RWPE2 (cell line): ENCODE measurements at regions not wholly inside any gene's neighbourhood (a gene's known extent, or its start where the extent isn't known, plus 50 kb on each side); places are given as distances from the start of the nearest gene placed in this dataset.

ENCODE experiments used
- ATAC-seq: fragments of 200-7000 bp; cut with Tn5 transposase; 3 replicates; pipeline ENCODE4 v1.9.1; 2021; ENCODE audit warnings: low read depth
- DNase-seq: peaks from one replicate; pipeline ENCODE4 v3.0.0-alpha.2; 2020; ENCODE audit warnings: low spot score
- H3K27ac ChIP-seq: fragments of 450-650 bp; 2 replicates; pipeline ENCODE4 v1.5.1; 2017; ENCODE audit warnings: mild to moderate bottlenecking; ENCODE audit not compliant: poor library complexity, severe bottlenecking
- H3K27me3 ChIP-seq: fragments of 250-450 bp; sonication (Bioruptor Pico); 2 replicates; pipeline ENCODE4 v1.5.1; 2021; ENCODE audit warnings: mild to moderate bottlenecking, moderate library complexity; ENCODE audit not compliant: insufficient read depth, poor library complexity, severe bottlenecking
- H3K36me3 ChIP-seq: fragments of 250-450 bp; sonication (Bioruptor Pico); 2 replicates; pipeline ENCODE4 v1.5.1; 2020; ENCODE audit warnings: low read depth, mild to moderate bottlenecking, moderate library complexity
- H3K4me1 ChIP-seq: fragments of 250-450 bp; sonication (Bioruptor Pico); 2 replicates; pipeline ENCODE4 v1.5.1; 2021; ENCODE audit warnings: mild to moderate bottlenecking, moderate library complexity; ENCODE audit not compliant: insufficient read depth, poor library complexity, severe bottlenecking
- H3K4me3 ChIP-seq: fragments of 250-450 bp; sonication (Bioruptor Pico); 2 replicates; pipeline ENCODE4 v1.5.1; 2021; ENCODE audit warnings: mild to moderate bottlenecking, moderate library complexity; ENCODE audit not compliant: severe bottlenecking
- H3K9me3 ChIP-seq: fragments of 250-450 bp; sonication (Bioruptor Pico); 2 replicates; pipeline ENCODE4 v1.5.1; 2021; ENCODE audit warnings: mild to moderate bottlenecking, moderate library complexity; ENCODE audit not compliant: severe bottlenecking
- CTCF ChIP-seq: fragments of 450-650 bp; IDR thresholded peaks from one replicate; pipeline ENCODE4 v1.5.1; 2017; ENCODE audit warnings: mild to moderate bottlenecking, moderate library complexity; ENCODE audit not compliant: poor library complexity, severe bottlenecking

DNA sequence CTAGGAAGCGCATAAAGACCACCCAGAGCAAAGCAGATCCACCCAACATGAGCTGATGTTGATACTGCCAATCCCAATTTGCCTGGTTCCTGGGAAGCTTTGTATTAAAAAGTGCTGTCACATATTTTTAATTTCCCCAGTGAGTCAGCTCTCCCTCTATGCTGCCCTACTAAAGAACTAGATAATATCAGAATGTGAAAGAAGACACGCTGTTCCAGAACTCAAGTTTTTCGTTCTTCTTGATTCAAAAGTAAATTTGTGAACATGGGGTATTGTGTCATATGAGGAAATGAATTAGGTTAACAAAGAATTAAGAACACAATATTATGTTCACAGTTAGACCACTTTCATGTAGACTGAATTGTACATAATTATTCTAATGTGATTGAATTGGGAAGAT, 734.2 kb upstream of the ALCAM start:
- Histone ChIP-seq H3K9me3 (no peaks in the 10 kb centered on the region), H3K4me1 (peaks cover 16% of the 10 kb centered on the region), H3K27me3 (no peaks in the 10 kb centered on the region), H3K36me3 (no peaks in the 10 kb centered on the region), H3K27ac (no peak overlapping the region), H3K4me3 (no peak overlapping the region)
- TF ChIP-seq CTCF: no peak
- DNase-seq (no peak), ATAC-seq (no peak)

GRCh38 chr3:104632947-104633346, 733.8 kb upstream of the ALCAM start:
- Histone ChIP-seq H3K9me3 (no peaks in the 10 kb centered on the region), H3K27ac (no peak overlapping the region), H3K4me1 (peaks cover 16% of the 10 kb centered on the region), H3K4me3 (no peak overlapping the region), H3K36me3 (no peaks in the 10 kb centered on the region), H3K27me3 (no peaks in the 10 kb centered on the region)
- no peak for TF ChIP-seq CTCF
- ATAC-seq (no peak), DNase-seq (no peak)

DNA sequence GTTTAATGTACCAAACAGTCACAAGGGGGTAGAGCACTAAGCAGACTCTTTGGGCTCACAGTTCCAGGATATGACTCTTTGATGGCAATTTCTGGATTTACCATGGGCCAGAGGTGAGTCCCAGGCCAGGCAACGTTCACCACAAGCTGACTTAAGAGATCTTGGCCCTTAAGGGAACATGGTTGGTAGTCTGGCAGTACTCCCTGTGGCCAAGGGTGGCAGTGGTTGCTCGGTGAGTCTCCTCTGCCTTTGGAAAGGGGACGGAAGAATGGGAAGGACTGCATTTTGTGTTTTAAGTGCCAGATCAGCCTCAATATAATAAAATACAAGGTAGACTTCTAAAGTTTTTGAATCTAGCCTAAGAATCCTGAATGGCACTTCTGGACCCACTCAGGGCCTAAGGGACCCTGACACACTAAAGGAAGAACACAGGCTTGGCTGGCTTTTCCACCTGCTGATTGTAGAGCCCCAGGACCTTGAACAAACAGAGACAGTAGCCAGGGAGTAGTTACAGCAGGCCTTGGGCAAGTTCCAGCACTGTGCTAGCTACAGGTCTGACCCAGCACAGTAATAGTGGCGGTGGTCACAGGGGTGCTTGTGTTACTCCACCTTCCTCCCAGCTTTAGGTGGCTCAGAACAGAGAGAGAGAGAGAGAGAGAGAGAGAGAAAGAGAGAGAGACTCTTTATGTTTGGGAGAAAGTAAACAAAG, 730.7 kb upstream of the ALCAM start:
- no peaks in the 10 kb centered on the region for H3K36me3 ChIP-seq
- no peak overlapping the region for H3K4me3 ChIP-seq
- no peaks in the 10 kb centered on the region for H3K27me3 ChIP-seq
- H3K27ac ChIP-seq: no peak overlapping the region
- no peak for TF ChIP-seq CTCF
- H3K4me1 ChIP-seq: no peaks in the 10 kb centered on the region
- DNase-seq (no peak), ATAC-seq (no peak)
- H3K9me3 ChIP-seq: no peaks in the 10 kb centered on the region

DNA sequence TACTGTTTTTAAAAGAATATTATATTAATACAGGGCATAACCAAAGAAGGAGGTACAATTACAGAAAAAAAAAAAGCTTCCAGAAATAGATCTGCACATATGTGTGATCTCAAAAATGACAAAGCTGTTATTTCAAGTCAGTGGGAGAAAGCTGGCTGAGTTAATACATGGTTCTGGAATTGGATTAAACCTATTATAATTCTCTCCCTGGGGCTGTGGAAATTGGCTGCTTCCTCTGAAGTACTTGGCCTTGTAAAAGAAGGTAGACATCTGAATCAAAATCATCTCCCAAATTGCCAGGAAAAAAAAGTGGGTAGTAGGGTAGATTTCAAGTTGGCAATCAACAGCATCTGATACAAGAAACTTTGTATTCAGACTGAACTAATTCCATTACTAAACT, 723.9 kb upstream of the ALCAM start:
- TF ChIP-seq CTCF: no peak
- no peak for DNase-seq
- no peaks in the 10 kb centered on the region for H3K9me3 ChIP-seq
- H3K4me1 ChIP-seq: no peaks in the 10 kb centered on the region
- no peak overlapping the region for H3K4me3 ChIP-seq
- H3K36me3 ChIP-seq: no peaks in the 10 kb centered on the region
- no peak for ATAC-seq
- H3K27ac ChIP-seq: no peak overlapping the region
- no peaks in the 10 kb centered on the region for H3K27me3 ChIP-seq

- H3K4me1 ChIP-seq: no peaks in the 10 kb centered on the region
Measured at GRCh38 chr3:104646196-104646595, 720.5 kb upstream of the ALCAM start.

More at GRCh38 chr3:104646196-104646595, 720.5 kb upstream of the ALCAM start:
- no peak overlapping the region for H3K4me3 ChIP-seq
- no peaks in the 10 kb centered on the region for H3K9me3 ChIP-seq
- ATAC-seq: no peak
- no peak for TF ChIP-seq CTCF
- H3K36me3 ChIP-seq: no peaks in the 10 kb centered on the region
- H3K27ac ChIP-seq: no peak overlapping the region
- no peak for DNase-seq
- H3K27me3 ChIP-seq: no peaks in the 10 kb centered on the region
